ENCODE measurements at regions not wholly inside any gene's neighbourhood (a gene's known extent, or its start where the extent isn't known, plus 50 kb on each side); places are given as distances from the start of the nearest gene placed in this dataset.

DNA sequence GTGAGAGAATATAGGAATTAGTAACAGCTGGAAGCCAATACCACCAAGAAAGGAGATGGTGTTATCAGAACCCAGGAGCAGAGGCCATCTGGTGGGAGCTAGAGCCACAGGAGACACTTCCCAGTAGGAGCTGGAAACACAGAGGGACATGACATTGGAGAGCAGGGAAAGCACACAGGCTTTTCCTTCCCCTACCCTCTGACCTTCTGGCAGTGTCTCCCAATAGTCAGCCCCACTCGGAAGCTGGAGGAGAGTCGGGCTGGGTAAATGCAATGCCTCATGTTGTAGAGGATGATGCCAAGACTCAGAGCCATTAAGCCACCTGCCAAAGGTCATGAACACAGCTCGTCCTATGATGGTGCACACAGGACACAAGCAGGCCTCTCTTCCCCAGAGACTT, 538.5 kb downstream of the BCL11B start:
- DNase-seq (ENCODE audit: low spot score), result no peak
- intact Hi-C loops (cut with DNase I), result no loop called here

DNA sequence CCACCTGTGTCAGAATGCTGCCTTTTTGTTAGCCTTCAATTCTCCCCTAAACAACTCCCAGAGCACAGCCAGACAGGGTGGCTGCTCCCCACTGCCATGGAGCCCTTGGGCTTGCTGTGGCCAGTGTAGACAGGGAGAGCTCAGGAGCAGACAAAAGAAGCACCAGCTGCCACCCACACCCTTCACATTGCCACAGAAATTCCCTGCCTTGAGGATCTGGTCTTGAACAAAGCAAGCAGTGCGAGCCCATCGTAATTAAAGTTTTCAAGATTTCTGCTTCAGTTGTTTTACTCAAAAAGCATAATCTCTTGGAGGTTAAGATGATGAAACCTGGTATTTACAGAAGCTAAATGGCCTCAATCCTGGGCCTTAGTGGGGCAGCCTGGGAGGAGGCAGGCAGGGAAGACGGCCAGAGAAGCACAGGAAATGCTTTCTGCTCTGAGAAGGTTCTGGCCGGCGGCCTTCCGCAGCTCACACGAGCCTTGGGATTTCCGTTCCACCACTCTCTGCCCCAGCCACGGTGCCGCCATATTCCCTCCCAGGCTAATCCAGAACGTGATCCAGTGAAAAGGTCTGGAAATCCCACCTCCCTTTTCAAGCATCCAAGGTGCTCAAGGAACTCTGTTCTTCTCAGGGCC, 535.2 kb downstream of the BCL11B start:
- intact Hi-C loops (cut with DNase I), result no loop called here
- DNase-seq (ENCODE audit: low spot score), result peak; percentile 81

DNA sequence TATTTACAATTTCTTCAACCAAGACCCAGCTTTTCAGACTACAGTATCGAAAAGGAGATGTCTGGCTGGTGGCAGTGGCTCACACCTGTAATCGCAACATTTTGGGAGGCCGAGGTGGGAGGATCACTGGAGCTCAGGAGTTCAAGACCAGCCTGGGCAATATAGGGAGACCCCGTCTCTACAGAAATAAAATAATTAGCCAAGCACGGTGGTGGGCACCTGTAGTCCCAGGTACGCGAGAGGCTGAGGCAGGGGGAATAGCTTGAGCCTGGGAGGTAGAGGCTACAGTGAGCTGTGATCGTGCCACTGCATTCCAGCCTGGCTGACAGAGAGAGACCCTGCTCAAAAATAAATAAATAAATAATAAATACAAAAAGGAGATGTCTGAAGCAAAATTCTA, 530.5 kb downstream of the BCL11B start:
- intact Hi-C loops (cut with DNase I), result no loop called here
- no peak for DNase-seq (ENCODE audit: low spot score)

DNA sequence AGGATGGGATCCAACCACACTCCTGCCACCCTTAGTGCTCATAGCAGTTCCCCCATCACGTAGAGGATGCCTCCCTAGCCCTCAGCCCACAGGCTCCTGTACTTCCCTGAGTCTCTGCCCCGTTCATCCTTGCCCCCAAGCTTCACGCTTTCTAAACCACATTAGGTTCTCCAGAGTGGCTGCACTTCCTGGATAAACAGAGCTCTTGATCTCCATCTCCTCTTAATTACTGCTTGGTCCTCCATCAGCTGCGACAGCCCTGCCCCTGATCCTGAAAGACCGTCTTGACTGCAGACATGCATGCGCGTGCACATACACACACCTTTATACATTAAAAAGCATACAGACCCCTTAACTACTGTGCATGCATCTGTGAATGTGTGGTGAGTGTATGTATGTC, 530.0 kb downstream of the BCL11B start:
- no peak for DNase-seq (ENCODE audit: low spot score)
- intact Hi-C loops (cut with DNase I), result no loop called here

DNA sequence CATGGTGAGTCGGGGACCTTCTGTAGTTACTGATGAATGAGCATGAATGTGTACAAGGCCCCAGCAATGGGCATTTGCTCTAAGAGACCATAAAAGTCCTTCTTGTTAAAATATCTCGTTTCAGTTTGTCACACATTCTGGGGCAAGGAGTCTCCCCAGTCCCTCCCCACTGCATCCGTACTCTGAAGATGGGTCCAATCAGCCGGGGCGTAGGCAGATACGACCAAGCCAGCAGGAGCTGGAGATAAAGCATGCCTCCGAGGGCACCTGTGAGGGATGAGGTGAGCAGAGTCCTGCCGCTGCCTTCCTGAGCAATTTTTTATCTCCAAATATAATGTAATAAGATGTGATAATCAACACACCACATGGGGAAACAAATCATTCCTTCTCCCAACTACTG, 528.5 kb downstream of the BCL11B start:
- no peak for DNase-seq (ENCODE audit: low spot score)
- intact Hi-C loops (cut with DNase I), result no loop called here

DNA sequence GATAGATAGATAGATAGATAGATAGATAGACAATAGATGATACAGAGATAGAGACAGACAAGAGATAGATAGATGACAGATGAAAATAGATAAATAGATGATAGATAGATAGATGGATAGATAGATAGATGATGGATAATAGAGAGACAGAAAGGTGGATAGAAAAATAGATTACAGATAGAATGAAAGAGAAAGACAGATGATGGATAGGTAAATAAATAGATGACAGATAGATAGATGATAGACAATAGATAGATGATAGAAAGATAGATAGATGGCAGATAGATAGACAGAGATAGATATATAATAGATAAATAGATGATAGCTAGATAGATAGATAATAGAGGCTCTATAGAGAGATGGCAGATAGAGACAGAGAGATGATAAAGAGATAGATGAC, 523.0 kb downstream of the BCL11B start:
- intact Hi-C loops (cut with DNase I), result no loop called here
- no peak for DNase-seq (ENCODE audit: low spot score)

DNA sequence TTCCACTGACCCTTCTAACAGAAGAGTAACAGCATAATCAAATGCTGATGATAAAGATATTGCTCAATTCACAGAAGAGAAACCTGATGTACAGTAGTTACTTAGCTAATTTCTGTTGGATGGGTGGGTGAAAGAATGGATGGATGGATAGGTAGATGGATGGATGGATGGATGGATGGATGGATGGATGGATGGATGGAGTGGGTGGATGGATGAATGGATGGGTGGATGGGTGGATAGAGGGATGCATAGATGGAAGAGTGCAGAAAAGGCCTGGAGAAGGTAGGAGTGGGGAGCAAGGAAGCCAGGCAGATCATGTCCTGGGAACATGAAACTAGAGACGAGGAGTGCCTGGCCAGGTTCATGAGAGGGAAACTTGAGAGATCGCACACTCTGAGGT, 520.9 kb downstream of the BCL11B start:
- no peak for DNase-seq (ENCODE audit: low spot score)
- intact Hi-C loops (cut with DNase I), result no loop called here

DNA sequence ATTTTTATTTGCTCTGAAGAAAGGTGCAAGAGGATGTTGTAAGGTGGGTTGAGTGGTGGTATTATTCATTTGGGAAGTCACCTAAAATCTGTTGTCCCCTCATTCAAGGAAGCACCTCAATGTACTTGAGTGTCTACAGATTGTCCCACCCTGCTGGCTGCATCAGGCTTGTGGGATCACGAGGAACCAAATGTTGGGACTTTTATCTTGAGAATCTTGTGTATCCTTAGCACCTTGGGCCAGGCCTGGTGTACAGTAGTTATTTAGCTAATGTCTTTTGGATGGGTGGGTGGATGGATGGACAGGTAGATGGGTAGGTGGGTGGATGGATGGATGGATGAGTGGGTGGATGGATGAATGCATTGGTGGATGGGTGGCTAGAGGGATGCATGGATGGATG, 519.3 kb downstream of the BCL11B start:
- no peak for DNase-seq (ENCODE audit: low spot score)
- intact Hi-C loops (cut with DNase I), result no loop called here

DNA sequence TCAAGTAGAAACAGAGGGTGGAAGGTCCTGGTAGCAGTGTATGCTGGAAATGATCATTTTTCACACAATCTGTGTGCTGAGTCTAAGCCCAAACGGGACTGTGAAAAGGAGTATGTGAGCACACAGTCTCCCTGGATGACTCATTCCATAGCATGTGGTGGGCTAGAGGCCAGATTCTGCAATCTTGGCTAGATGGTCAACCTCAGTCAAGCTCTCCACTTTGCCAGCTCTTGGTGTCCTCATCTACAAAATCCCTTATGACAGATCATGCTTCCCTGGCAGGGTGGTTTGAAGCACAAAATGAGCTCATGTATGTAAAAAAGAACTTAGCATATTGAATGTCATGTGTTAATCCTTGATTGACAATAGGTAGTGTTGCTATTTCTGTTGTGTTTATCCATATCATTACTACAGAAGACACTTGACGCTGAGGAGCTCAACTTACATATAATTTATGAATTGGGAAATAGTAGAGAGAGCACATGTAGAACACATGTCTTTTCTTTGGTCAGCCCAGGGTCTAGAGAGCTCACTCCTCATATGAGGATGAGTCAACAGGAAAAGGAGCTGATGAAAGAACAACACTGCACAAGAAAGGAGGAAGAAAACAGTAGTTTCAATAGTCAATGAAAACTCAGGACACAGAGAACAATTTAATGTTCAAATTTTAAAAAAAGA, 517.5 kb downstream of the BCL11B start:
- intact Hi-C loops (cut with DNase I), result no loop called here
- DNase-seq (ENCODE audit: low spot score), result no peak

DNA sequence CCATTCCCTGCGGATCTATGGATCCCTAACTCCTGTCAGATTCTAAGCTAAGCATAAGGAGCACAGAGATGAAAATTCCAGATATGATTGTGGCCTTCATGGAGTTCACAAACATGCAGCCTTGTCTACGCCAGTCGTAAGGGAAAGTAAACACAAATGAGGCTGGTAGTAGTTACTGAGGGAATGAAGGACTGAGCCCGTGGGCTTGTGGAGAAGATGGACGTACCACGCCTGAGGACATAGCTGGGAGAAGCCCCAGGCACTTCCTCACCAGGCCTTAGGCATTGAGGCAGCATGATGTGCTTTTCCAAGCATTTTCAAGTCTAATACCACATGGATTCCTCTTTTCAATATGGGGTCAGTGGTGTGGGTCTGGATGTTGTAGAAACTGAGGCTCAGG, 515.2 kb downstream of the BCL11B start:
- DNase-seq (ENCODE audit: low spot score), result no peak

DNA sequence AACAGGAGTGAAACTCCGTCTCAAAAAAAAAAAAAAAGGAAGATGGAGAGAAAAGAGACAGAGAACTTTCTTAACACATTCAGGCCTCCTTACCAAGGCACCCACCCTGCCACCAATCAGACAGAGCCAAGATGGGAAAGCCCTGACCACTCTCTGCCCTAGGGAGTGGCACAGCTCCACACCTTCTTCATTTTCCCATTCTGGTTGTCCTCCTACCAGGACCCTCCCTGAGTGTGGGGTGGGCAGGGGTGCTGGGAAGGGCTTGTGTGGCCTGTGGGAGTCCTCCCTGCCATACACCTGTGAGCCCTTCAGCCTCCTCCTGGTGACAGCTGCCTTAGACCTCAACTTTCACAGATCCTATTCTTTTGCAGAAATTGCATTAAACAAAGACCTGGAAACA, 513.6 kb downstream of the BCL11B start:
- intact Hi-C loops (cut with DNase I), result no loop called here
- DNase-seq (ENCODE audit: low spot score), result no peak

More for the DNA sequence above, 515.2 kb downstream of the BCL11B start:
- intact Hi-C loops (cut with DNase I), result no loop called here

DNA sequence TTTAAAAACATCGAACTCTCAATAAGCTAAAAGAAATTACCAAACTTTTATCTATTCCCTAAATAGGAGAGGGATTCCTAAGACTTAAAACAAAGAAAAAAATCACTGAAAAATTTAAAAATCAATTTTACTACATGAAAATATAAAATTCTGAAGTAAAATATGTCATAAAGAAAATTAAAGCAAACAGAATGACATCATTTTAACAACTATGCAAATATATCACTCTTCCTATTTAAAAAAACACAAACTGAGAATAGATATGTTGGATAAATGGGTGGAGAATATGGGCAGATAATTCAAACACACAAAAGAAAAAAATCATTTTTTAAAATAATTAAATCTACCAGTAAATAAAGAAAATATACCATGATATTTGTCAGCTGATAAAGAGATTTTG, 510.0 kb downstream of the BCL11B start:
- intact Hi-C loops (cut with DNase I), result no loop called here
- DNase-seq (ENCODE audit: low spot score), result no peak

DNA sequence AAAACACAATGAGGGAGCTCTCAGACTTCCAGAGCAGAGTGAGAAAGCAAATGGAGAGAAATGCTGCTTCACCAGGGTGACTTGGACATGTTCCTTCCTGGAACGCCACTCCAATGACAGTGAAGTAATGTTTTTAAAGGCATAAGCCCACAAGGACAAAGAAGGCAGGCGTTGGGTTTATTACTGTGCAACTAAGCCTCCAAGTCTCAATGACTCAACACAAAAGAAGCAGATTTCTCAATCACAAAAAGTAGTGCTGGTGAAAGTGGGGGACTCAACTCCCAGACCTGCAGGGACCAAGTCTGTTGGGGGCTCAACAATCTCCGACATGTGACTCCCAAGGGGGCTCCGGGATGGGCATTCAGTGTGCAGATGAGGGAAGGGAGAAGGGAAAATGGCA, 505.2 kb downstream of the BCL11B start:
- DNase-seq (ENCODE audit: low spot score), result no peak
- intact Hi-C loops (cut with DNase I), result no loop called here

DNA sequence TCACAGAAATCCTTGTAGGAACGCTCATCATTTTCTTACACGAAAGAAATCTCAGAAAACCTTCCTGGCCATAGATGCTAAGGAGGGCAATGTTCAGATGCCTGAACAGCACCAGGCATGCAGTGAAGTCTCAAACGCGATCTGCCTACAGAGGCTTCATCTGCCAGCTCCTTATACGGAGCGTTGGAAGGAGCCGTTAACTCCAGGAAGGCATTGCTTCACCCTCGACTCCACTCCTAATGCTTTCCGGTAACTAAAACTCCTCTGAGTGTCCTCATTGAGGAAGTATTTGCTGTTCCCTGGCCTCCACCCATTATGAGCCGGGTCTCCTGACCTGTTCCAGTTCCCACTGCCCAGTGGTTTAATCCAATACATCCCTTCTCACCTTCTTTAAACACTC, 502.7 kb downstream of the BCL11B start:
- DNase-seq (ENCODE audit: low spot score), result no peak
- intact Hi-C loops (cut with DNase I), result no loop called here

DNA sequence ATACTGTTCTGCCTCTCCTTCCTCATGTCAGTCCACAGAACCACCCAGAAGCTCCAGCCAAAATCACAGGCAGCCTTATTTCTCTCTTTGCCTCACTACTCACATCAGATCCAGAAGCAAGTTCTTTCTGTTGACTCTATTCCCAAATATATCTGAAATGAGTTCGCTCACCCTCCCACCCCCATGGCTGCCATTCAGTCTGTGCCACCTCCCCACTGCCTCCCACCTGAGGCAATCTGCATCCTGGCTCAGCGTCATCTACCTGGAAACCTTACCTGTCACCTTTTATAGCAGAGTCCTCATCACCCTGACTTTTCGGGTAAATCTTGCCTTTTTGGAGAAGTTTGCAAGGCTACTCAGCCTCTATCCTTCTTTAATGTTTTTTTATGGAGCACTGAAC, 501.8 kb downstream of the BCL11B start:
- intact Hi-C loops (cut with DNase I), result no loop called here
- DNase-seq (ENCODE audit: low spot score), result no peak

DNA sequence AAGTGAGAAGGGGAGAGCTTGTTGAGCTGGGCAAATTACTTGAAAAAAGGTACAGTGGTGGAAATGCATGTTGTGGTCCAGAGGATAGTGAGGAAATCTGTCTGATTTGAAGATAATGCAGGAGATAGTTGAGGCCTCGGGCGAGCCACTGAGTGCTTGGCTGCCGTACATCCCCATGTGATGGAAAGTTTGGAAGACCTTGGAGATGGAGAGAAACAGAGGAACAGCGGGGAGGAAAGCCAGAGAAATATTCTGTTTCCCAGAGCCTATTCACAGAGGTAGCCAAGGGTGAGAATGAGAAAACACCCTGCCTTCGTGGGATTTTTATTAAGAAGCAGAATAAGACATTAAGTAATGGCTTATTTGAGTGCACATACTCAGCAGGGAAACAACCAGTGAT, 498.2 kb downstream of the BCL11B start:
- intact Hi-C loops (cut with DNase I), result no loop called here
- no peak for DNase-seq (ENCODE audit: low spot score)

DNA sequence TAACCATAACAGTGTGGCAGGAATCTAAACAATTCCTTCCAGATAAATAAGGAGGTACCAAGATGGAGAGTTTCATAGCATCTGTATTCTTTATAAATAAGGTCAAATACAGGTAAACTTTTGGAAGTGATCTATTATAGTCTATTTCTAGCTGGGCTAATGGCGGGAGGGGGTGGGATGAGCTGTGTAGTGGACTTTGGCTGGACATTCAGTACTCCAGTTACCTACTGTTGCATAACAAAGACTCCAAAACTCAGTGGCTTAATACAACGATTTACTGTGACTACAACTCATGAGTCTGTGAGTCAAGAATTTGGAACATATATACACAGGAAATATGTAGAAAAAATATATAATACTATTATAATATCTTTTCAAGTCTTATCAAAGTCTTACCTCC, 496.1 kb downstream of the BCL11B start:
- intact Hi-C loops (cut with DNase I), result no loop called here
- no peak for DNase-seq (ENCODE audit: low spot score)

DNA sequence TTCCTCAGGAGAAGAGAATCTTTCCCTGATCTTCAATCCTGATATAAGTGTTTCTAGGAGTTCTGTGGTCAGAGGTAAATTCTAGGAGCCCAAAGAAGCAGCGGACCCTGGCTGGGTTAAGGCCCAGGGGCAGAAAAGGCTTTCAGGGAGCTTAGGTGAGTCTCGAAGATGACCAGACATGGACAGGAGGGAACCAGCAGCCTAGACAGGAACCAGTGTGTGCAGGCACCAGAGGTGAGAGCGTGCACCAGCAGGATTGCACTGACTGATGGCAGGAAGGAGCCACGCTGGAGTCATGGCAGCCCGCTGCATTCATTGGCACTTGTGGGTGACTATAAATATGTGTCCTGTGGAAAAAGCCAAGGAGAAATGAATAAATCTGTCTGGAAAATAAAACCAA, 489.9 kb downstream of the BCL11B start:
- no peak for DNase-seq (ENCODE audit: low spot score)
- intact Hi-C loops (cut with DNase I), result no loop called here

DNA sequence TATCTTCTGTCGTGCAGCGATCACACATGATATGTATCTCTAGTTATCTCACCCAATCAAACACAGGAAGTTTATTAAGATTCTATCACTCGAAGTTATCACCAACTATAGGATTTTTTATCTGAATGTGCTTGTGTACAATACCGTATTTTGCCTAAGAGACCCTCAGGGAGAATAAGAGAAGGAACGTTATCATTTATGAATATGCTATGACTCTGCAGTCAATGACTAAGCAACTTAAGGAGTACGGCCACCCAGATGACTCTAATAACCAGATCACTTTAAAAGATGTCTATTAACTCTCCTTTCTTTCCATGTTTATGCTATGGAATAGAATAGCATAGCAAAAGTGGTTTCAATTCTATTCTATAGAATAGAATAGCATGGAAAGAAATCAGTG, 486.4 kb downstream of the BCL11B start:
- intact Hi-C loops (cut with DNase I), result no loop called here
- DNase-seq (ENCODE audit: low spot score), result no peak

DNA sequence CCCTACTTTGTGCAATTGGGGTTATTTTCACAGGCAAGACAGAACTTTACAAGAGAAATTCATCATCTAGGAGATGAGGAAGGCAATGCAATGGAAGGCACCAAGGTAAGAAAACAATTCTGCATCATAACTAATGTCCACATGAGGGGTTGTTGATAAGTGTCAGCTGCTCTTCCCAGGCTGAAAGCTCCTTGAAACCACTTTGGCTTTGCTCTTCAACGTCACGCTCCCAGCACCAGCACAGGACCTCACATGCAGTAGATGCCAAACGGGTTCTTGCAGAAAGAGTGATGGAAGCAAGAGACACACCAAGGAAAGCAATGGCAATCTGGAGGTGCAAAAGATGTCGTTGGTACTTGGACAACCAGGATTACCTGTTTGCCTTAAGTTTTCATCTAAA, 485.5 kb downstream of the BCL11B start:
- intact Hi-C loops (cut with DNase I), result no loop called here
- no peak for DNase-seq (ENCODE audit: low spot score)

DNA sequence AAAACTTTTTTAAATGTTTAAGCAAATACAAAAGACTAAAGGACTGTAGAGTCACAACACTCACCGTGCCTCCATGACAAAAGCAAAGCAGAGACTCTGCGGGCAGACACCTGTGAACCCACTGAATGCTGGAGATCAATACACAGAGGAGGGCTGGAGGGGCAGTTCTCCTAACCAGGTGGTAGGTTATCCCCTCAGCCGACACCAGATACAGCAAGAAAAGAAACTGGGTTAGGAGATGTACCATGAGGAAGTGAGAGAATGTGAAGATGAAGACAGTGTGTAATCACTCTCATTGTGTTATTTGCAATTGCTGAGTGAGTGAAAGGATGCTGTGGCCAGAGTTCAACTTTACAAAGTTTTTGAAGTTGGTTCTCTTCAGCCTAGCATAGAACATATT, 480.3 kb downstream of the BCL11B start:
- DNase-seq (ENCODE audit: low spot score), result no peak
- intact Hi-C loops (cut with DNase I), result no loop called here

DNA sequence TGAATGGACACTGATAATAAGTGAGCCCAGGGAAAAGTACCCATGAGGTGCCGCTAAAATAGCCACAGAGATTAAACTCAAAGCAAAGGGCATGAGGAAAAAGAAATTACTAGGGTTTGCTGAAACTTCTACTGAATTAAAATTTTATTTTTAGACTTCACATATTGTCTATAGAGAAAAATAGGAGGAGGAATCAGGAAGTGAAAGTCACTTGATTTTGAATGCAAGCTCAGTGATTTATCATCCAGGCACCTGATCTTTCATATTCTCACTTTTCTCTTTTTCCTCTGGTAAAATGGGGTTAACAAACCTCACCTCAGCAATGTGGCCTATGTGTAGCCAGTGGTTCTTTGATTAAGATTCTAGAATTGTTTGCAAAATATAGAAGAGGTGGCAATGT, 479.8 kb downstream of the BCL11B start:
- DNase-seq (ENCODE audit: low spot score), result no peak
- intact Hi-C loops (cut with DNase I), result no loop called here
